HG03520 (cell line): ENCODE measurements at regions not wholly inside any gene's neighbourhood (a gene's known extent, or its start where the extent isn't known, plus 50 kb on each side); places are given as distances from the start of the nearest gene placed in this dataset.

Source experiments
- ATAC-seq: cut with Tn5 transposase; IDR thresholded peaks from one replicate; pipeline ENCODE4 v1.9.1; 2021; ENCODE audit warnings: mild to moderate bottlenecking, moderate library complexity; ENCODE audit not compliant: unreplicated experiment

- no peak for ATAC-seq
Measured at GRCh38 chr1:38352869-38353268, 306.3 kb upstream of the POU3F1 start.

GRCh38 chr1:38347446-38348175 lies 301.0 kb upstream of the POU3F1 start:
- no peak for ATAC-seq

- no peak for ATAC-seq
Measured at GRCh38 chr1:38344716-38345115, 298.1 kb upstream of the POU3F1 start.

DNA sequence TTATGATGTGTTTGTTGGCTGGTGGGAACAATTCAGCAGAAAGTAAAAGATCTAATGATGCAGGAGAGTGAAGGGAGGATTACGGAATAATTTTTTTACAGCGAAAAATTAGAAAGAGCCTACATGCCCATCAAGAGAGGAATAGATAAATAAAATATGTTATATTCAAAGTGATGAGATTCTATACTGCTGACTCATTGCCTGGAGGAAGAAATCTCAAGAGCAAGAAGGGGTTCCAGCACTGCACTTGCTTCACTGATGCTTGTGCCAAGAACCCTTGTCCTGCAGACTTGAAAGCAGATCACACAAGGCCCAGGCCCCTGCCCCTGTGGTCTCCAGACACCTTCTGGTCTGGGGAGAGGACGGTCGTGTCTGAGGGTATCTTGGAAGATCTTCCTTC lies 295.1 kb upstream of the POU3F1 start:
- no peak for ATAC-seq

GRCh38 chr1:38340409-38340808 lies 293.8 kb upstream of the POU3F1 start:
- no peak for ATAC-seq

DNA sequence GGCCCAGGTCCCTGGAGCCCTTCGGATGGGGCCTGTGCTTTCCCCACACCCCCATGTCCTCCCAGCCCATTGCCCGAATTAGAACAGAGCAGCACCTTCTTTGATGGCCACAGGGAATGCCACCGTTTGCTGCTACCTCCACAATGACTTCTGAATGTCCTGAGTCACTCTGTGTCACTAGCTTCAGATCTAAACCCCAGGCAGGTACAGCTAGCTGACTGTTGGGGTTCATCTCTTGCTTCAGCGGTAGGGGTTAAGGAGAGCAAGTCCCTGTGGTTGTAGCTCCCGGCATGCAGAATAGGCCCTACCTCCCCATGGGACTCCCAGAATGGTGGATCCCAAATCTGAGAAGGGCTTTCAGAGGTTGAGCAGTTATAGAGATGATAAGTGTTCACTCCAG lies 291.1 kb upstream of the POU3F1 start:
- no peak for ATAC-seq

- no peak for ATAC-seq
Measured at GRCh38 chr1:38336961-38337360, 290.4 kb upstream of the POU3F1 start.

- no peak for ATAC-seq
Measured at GRCh38 chr1:38336301-38336923, 289.8 kb upstream of the POU3F1 start.

- no peak for ATAC-seq
Measured at GRCh38 chr1:38334930-38335592, 288.5 kb upstream of the POU3F1 start.

- no peak for ATAC-seq
Measured at GRCh38 chr1:38332649-38333310, 286.2 kb upstream of the POU3F1 start.

GRCh38 chr1:38331496-38332210 lies 285.1 kb upstream of the POU3F1 start:
- no peak for ATAC-seq

- ATAC-seq = no peak
Measured at GRCh38 chr1:38330799-38331198, 284.2 kb upstream of the POU3F1 start.

DNA sequence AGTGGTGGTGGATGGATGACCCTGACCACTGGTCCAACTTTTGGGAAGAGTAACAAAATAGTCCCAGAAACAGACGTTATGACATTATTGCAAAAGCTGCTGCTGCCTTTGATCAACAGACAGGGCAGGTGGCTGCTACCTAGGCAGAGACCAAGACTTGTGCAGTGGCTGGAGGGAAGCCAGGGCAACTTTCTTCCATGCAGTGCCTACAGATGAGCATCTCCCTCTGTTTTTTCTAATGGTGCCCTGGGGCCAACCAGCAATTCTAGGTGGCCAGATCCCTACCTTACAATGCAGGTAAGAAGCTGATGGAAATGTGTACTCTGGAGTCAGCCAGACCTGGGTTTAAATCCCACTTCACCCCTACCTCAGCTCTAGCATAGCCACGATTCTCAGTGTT lies 283.1 kb upstream of the POU3F1 start:
- ATAC-seq = no peak

- ATAC-seq = no peak
Measured at GRCh38 chr1:38328278-38329035, 281.9 kb upstream of the POU3F1 start.

GRCh38 chr1:38327559-38327973 lies 281.0 kb upstream of the POU3F1 start:
- ATAC-seq = no peak

DNA sequence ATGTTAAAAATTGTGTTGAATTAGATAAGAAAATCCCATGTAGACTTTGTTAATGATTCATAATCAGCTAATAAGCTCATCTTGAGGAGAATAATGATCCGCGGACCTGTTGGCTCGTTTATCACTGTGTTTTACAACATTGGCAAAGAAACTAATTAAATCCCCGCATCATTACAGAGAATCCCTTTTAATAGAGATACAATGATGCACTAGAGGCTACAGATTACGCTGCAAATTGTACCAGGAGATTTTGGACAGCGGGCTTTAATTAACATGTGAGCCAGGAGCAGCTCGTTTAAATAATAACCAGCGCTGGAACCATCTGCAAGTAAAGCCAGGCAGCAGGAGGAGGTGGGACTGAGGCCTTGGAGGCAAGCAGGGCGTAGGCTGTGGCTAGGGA lies 280.3 kb upstream of the POU3F1 start:
- no peak for ATAC-seq

GRCh38 chr1:38326135-38326534 lies 279.5 kb upstream of the POU3F1 start:
- no peak for ATAC-seq

DNA sequence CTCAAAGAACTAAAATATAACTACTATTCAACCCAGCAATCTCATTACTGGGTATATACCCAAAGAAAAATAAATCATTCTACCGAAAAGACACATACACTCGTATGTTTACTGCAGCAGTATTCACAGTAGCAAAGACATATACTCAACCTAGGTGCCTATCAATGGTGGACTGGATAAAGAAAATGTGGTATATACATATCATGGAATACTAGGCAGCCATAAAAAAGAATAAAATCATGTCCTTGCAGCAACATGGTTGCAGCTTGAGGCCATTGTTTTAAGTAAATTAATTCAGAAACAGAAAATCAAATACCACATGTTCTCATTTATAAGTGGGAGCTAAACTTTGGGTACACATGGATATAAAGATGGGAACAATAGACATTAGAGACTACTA lies 266.2 kb upstream of the POU3F1 start:
- no peak for ATAC-seq

- ATAC-seq = no peak
Measured at GRCh38 chr1:38310079-38310478, 263.5 kb upstream of the POU3F1 start.

- ATAC-seq = no peak
Measured at GRCh38 chr1:38308780-38309179, 262.2 kb upstream of the POU3F1 start.
